ENCODE measurements at regions not wholly inside any gene's neighbourhood (a gene's known extent, or its start where the extent isn't known, plus 50 kb on each side); places are given as distances from the start of the nearest gene placed in this dataset.

GRCh38 chr6:4192627-4193026 is 57.3 kb upstream of the ECI2 start:
- TF ChIP-seq CTCF (IDR thresholded peaks at IDR 0.05 in 8 of 11, conservative IDR thresholded peaks at IDR 0.05 in 3 of 11) (no peak), POLR2A (IDR thresholded peaks at IDR 0.05) (no peak)

Data from spleen (tissue), 7 donors.